ENCODE measurements at regions not wholly inside any gene's neighbourhood (a gene's known extent, or its start where the extent isn't known, plus 50 kb on each side); places are given as distances from the start of the nearest gene placed in this dataset.

DNA sequence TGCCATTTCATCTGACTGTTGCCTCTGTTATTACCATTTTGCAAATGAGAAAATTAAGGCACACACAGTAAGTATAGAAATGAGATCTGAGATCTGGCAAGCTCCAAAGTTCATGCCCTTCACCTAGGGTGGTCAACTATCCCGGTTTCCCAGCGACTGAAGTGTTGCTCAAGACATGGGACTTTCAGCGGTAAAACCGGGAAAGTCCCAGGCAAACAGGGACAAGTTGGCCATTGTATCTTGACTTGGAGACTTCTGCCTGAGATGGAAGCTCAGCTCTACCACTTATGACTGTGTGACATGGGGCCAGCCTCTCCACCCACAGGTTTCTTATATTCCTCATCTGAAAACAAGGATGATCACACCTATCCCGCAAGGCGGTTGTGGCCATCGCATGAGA, 55.6 kb upstream of the TPM1 start:
- Histone ChIP-seq H3K4me3 (no peak overlapping the region), H3K27ac (no peak overlapping the region), H3K9me3 (no peaks in the 10 kb centered on the region), H3K36me3 (no peaks in the 10 kb centered on the region), H3K27me3 (no peaks in the 10 kb centered on the region), H3K4me1 (peaks cover 0 to 17% (median 0%) of the 10 kb centered on the region in 4 donors)
- DNase-seq = no peak
- TF ChIP-seq, protein P1, sequence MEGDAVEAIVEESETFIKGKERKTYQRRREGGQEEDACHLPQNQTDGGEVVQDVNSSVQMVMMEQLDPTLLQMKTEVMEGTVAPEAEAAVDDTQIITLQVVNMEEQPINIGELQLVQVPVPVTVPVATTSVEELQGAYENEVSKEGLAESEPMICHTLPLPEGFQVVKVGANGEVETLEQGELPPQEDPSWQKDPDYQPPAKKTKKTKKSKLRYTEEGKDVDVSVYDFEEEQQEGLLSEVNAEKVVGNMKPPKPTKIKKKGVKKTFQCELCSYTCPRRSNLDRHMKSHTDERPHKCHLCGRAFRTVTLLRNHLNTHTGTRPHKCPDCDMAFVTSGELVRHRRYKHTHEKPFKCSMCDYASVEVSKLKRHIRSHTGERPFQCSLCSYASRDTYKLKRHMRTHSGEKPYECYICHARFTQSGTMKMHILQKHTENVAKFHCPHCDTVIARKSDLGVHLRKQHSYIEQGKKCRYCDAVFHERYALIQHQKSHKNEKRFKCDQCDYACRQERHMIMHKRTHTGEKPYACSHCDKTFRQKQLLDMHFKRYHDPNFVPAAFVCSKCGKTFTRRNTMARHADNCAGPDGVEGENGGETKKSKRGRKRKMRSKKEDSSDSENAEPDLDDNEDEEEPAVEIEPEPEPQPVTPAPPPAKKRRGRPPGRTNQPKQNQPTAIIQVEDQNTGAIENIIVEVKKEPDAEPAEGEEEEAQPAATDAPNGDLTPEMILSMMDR (IDR thresholded peaks at IDR 0.05) = no peak
- TF ChIP-seq POLR2AphosphoS5 (IDR thresholded peaks at IDR 0.05) (no peak), EP300 (IDR thresholded peaks at IDR 0.05) (no peak), POLR2A (IDR thresholded peaks at IDR 0.05) (no peak)
- intact Hi-C loops (cut with DNase I; ENCODE audit: low total_unique reads) = no loop called here
- WGBS, 5 donors = 83 to 95% (median 90%) methylated on average over 7 of the region's 7 CpGs

DNA sequence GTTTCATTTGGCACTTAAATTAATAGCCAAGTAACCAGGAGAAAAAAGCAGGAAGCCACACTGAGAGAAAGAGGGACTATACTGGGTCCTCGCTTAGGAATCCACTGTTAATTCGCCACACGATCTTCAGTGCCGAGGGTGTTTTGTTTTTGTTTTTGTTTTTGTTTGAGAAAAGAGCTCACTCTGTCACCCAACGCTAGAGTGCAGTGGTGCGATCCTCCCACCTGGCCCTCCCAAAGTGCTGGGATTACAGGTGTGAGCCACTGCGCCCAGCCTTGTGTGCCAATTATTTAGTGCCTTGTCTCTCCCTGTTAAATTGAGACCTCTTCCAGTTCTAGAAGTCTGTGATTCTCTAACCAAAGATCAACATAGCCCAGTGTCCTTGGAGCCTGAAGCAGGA, 53.8 kb upstream of the TPM1 start:
- Histone ChIP-seq H3K27ac (peak overlapping the region in 1 of 5 donors; percentile 51), H3K27me3 (no peaks in the 10 kb centered on the region), H3K36me3 (no peaks in the 10 kb centered on the region), H3K4me3 (no peak overlapping the region), H3K9me3 (no peaks in the 10 kb centered on the region), H3K4me1 (peaks cover 0 to 10% (median 0%) of the 10 kb centered on the region in 4 donors)
- intact Hi-C loops (cut with DNase I; ENCODE audit: low total_unique reads) = no loop called here
- DNase-seq = no peak
- 86 to 90% (median 89%) methylated on average over 7 of the region's 7 CpGs for WGBS, 5 donors
- TF ChIP-seq, protein P1 (IDR thresholded peaks at IDR 0.05) = no peak
- TF ChIP-seq POLR2A (IDR thresholded peaks at IDR 0.05) = no peak
- TF ChIP-seq POLR2AphosphoS5 (IDR thresholded peaks at IDR 0.05) = no peak
- TF ChIP-seq EP300 (IDR thresholded peaks at IDR 0.05) = no peak

DNA sequence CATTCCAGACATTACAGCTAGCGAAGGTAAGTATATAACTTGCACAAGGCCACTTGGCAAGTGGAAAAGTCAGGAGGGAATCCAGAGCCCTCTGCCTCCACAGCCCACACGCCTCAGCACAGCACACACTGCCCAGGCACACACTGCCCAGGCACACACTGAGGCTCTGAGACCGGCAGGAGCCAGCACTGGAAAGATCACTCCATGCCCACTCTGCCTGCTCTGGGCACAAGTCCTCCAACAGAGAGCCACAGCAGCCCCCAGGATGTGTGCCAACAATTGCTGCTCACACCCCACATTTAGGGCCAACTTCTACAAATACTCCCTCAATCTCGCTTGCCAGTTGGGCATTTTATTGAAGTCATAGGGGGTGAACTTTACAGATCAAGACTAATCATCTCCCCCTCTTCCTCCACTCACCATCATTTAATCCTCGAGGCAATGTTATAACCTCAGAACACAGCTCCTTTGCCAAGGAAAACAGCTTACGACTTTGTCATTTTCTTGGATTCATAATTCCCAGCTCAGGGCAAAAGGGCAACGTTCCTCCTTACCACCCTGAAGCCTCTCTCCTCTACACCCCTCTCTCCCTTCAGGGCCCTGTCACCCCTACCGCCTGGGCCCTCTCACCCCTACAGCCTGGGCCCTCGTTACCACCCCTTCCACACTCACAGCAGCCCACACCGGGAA, 53.0 kb upstream of the TPM1 start:
- H3K9me3 ChIP-seq = no peaks in the 10 kb centered on the region
- no peak for TF ChIP-seq POLR2AphosphoS5 (IDR thresholded peaks at IDR 0.05)
- TF ChIP-seq EP300 (IDR thresholded peaks at IDR 0.05) = no peak
- TF ChIP-seq POLR2A (IDR thresholded peaks at IDR 0.05) = no peak
- TF ChIP-seq, protein P1 (IDR thresholded peaks at IDR 0.05) = no peak
- 60 to 73% (median 68%) methylated on average over 10 of the region's 10 CpGs for WGBS, 5 donors
- no peak for DNase-seq
- intact Hi-C loops (cut with DNase I; ENCODE audit: low total_unique reads) = no loop called here
- peaks cover 0 to 10% (median 0%) of the 10 kb centered on the region in 4 donors for H3K4me1 ChIP-seq
- no peaks in the 10 kb centered on the region for H3K36me3 ChIP-seq
- peak overlapping the region in 1 of 5 donors; percentile 51 for H3K27ac ChIP-seq
- H3K4me3 ChIP-seq = no peak overlapping the region
- H3K27me3 ChIP-seq = no peaks in the 10 kb centered on the region

DNA sequence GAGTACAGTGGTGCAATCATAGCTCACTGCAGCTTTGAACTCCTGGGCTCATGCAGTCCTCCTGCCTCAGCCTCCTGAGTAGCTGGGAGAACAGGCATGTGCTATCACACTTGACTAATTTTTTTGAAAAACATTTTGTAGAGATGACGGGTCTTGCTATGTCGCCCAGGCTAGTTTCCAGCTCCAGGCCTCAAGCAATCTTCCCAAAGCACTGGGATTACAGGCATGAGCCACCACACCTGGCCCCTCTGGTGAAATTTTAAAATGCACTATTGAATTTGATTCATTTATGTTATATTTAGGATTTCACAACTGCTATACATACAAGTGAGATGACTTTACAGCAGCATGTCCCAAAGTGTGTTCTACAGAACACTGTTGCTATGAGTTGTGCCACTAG, 50.8 kb upstream of the TPM1 start:
- TF ChIP-seq EP300 (IDR thresholded peaks at IDR 0.05) = no peak
- TF ChIP-seq POLR2A (IDR thresholded peaks at IDR 0.05) = no peak
- peaks cover 0 to 10% (median 0%) of the 10 kb centered on the region in 4 donors for H3K4me1 ChIP-seq
- intact Hi-C loops (cut with DNase I; ENCODE audit: low total_unique reads) = no loop called here

DNA sequence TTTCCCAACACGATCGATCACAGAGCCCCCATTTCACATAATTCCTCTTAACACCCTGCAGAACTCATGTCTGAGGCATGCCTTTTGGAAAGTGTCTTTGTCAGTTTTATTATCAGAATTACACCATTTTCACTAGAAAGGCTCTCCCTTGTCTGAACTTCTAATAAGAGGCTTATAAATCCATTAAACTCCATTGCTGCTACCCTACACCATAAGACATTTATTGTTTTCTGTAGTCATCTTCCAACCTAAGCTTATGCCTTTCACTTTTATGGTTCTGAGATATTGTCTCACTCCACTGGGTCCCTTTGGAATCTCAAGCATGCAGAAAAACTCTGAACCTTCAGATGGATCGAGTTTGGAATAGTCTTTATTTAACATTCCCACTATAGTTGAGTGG, 50.2 kb upstream of the TPM1 start:
- TF ChIP-seq, protein P1 (IDR thresholded peaks at IDR 0.05) = no peak
- no peak for TF ChIP-seq POLR2AphosphoS5 (IDR thresholded peaks at IDR 0.05)
- TF ChIP-seq POLR2A (IDR thresholded peaks at IDR 0.05) = no peak
- TF ChIP-seq EP300 (IDR thresholded peaks at IDR 0.05) = no peak

More for the DNA sequence above, 50.8 kb upstream of the TPM1 start:
- Histone ChIP-seq H3K4me3 (no peak overlapping the region), H3K27me3 (no peaks in the 10 kb centered on the region), H3K9me3 (no peaks in the 10 kb centered on the region), H3K27ac (no peak overlapping the region), H3K36me3 (no peaks in the 10 kb centered on the region)
- DNase-seq = no peak
- WGBS, 5 donors = 42 to 50% (median 47%) methylated on average over 2 of the region's 2 CpGs

More for the DNA sequence above, 50.2 kb upstream of the TPM1 start:
- 83 to 91% (median 86%) methylated on average over 3 of the region's 3 CpGs for WGBS, 5 donors
- H3K36me3 ChIP-seq = no peaks in the 10 kb centered on the region
- no peak for DNase-seq
- H3K9me3 ChIP-seq = no peaks in the 10 kb centered on the region
- H3K4me1 ChIP-seq = peaks cover 0 to 10% (median 0%) of the 10 kb centered on the region in 4 donors
- H3K27ac ChIP-seq = no peak overlapping the region
- H3K4me3 ChIP-seq = no peak overlapping the region
- intact Hi-C loops (cut with DNase I; ENCODE audit: low total_unique reads) = no loop called here
- H3K27me3 ChIP-seq = no peaks in the 10 kb centered on the region
